Neuronal stem cell (in vitro differentiated cells): ENCODE measurements at regions not wholly inside any gene's neighbourhood (a gene's known extent, or its start where the extent isn't known, plus 50 kb on each side); places are given as distances from the start of the nearest gene placed in this dataset.
"Not testable (repeated sequence)": the region's sequence is repeated elsewhere in the genome, so short reads cannot be mapped to it uniquely, and the experiment has no call there.

Experiments
- DNase-seq: peaks from one replicate; pipeline ENCODE4 v3.0.0-alpha.2; 2013; ENCODE audit warnings: low spot score
- H2AFZ ChIP-seq: one replicate; pipeline ENCODE4 v1.6.1; 2013; ENCODE audit warnings: mild to moderate bottlenecking, low read length, inconsistent platforms
- H2AK5ac ChIP-seq: 2 replicates; pipeline ENCODE4 v1.6.1; 2013; ENCODE audit warnings: low read depth, mild to moderate bottlenecking, inconsistent platforms, low read length, moderate library complexity, mixed read lengths
- H2BK120ac ChIP-seq: 2 replicates; pipeline ENCODE4 v1.6.1; 2013; ENCODE audit warnings: low read depth, mild to moderate bottlenecking, inconsistent platforms, low read length, moderate library complexity, mixed read lengths
- H2BK12ac ChIP-seq: one replicate; pipeline ENCODE4 v1.6.1; 2013; ENCODE audit warnings: low read length, inconsistent platforms
- H2BK15ac ChIP-seq: 2 replicates; pipeline ENCODE4 v1.6.1; 2013; ENCODE audit warnings: mild to moderate bottlenecking, low read length, inconsistent platforms, mixed read lengths
- H2BK5ac ChIP-seq: one replicate; pipeline ENCODE4 v1.6.1; 2013; ENCODE audit warnings: inconsistent platforms, mild to moderate bottlenecking, low read length, moderate library complexity
- H3K14ac ChIP-seq: one replicate; pipeline ENCODE4 v1.6.1; 2013; ENCODE audit warnings: low read length, inconsistent platforms
- H3K18ac ChIP-seq: 2 replicates; pipeline ENCODE4 v1.6.1; 2013; ENCODE audit warnings: low read length, inconsistent platforms
- H3K23ac ChIP-seq: 2 replicates; pipeline ENCODE4 v1.6.1; 2013; ENCODE audit warnings: low read depth, mild to moderate bottlenecking, mixed read lengths, low read length, inconsistent platforms; ENCODE audit not compliant: poor library complexity
- H3K27ac ChIP-seq: replicated peaks from 3 replicates; pipeline ENCODE4 v1.5.1; 2013; ENCODE audit warnings: low read length, inconsistent platforms
- H3K27me3 ChIP-seq, 3 experiments: 2 replicates each; pipeline ENCODE4 v1.6.1; 2013; ENCODE audit warnings: low read length in 3 of 3, mild to moderate bottlenecking in 2 of 3, inconsistent platforms in 1 of 3, low read depth in 1 of 3, mixed read lengths in 1 of 3, moderate library complexity in 1 of 3; ENCODE audit not compliant: control insufficient read depth in 3 of 3, insufficient read depth in 3 of 3
- H3K36me3 ChIP-seq, 2 donors: replicated peaks in 1 of 2; 2 replicates each; pipeline ENCODE4 v1.6.1; 2013; ENCODE audit warnings: low read length in 2 of 2; ENCODE audit not compliant: control insufficient read depth in 2 of 2, insufficient read depth in 2 of 2
- H3K4ac ChIP-seq: 2 replicates; pipeline ENCODE4 v1.6.1; 2013; ENCODE audit warnings: inconsistent platforms, mild to moderate bottlenecking, low read length, moderate library complexity
- H3K4me1 ChIP-seq, 2 donors: 1 replicate in 1 of 2; 2 replicates in 1 of 2; pipeline ENCODE4 v1.6.1; 2013; ENCODE audit warnings: low read length in 2 of 2, low read depth in 1 of 2; ENCODE audit not compliant: control insufficient read depth in 2 of 2, insufficient read depth in 1 of 2
- H3K4me2 ChIP-seq: one replicate; pipeline ENCODE4 v1.6.1; 2013; ENCODE audit warnings: mild to moderate bottlenecking, low read length, inconsistent platforms; ENCODE audit not compliant: insufficient read depth, poor library complexity, severe bottlenecking
- H3K4me3 ChIP-seq, 2 donors: 2 replicates each; pipeline ENCODE4 v1.5.1; 2013; ENCODE audit warnings: low read length in 2 of 2, mild to moderate bottlenecking in 2 of 2, inconsistent platforms in 1 of 2, moderate library complexity in 1 of 2
- H3K79me1 ChIP-seq: one replicate; pipeline ENCODE4 v1.6.1; 2013; ENCODE audit warnings: low read depth, mild to moderate bottlenecking, inconsistent platforms, low read length, moderate library complexity
- H3K9ac ChIP-seq: one replicate; pipeline ENCODE4 v1.6.1; 2013; ENCODE audit warnings: mild to moderate bottlenecking, low read depth, low read length, inconsistent platforms; ENCODE audit not compliant: poor library complexity
- H3K9me3 ChIP-seq, 2 donors: replicated peaks in 1 of 2; 2 replicates each; pipeline versions ENCODE3 to v1.6.1; 2013; ENCODE audit warnings: low read length in 2 of 2, mild to moderate bottlenecking in 2 of 2, inconsistent platforms in 1 of 2, low read depth in 1 of 2, mixed read lengths in 1 of 2, moderate library complexity in 1 of 2; ENCODE audit not compliant: control insufficient read depth in 2 of 2, insufficient read depth in 1 of 2
- H4K8ac ChIP-seq: one replicate; pipeline ENCODE4 v1.6.1; 2013; ENCODE audit warnings: low read depth, mild to moderate bottlenecking, inconsistent platforms, low read length, moderate library complexity
- H4K91ac ChIP-seq: one replicate; pipeline ENCODE4 v1.6.1; 2013; ENCODE audit warnings: low read length, low read depth, mild to moderate bottlenecking, inconsistent platforms; ENCODE audit not compliant: poor library complexity
- WGBS, 2 donors: extraction: QIAGEN DNeasy Blood & Tissue Kit; methylation state at CpG; one replicate each; pipeline ENCODE4 v1.1.7; 2013; ENCODE audit warnings: missing lambda C conversion rate in 2 of 2, mixed read lengths in 1 of 2; ENCODE audit not compliant: insufficient read length in 2 of 2, insufficient replicate concordance in 1 of 2; ENCODE audit errors: extremely low coverage in 2 of 2; 5-methylcytosine and 5-hydroxymethylcytosine counted together

DNA sequence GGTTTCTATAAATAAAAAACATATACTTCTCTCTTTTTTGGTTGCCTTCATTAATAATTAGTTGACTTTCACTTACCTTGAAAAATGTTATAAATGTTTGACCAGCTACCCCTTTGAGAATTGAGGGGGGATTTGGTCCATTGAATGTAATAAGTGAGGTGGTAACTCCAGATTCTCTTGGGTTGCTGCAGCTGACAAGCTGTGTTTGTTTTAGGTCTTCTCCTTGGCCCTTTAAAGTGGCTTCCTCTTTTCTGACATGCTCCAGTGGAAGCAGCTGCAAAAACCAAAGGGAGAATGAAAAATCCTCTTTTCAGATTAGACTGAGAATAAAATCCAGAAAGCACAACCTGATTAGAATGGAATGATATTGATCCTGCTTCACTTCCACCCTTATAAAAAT, 410.5 kb downstream of the TMEM38B start:
- no peak overlapping the region for H3K9ac ChIP-seq
- H2AK5ac ChIP-seq = no peak overlapping the region
- H3K4ac ChIP-seq = no peak overlapping the region
- H3K18ac ChIP-seq = no peak overlapping the region
- H3K23ac ChIP-seq = no peak overlapping the region
- H3K27ac ChIP-seq = no peak overlapping the region
- no peak overlapping the region for H4K8ac ChIP-seq
- H3K9me3 ChIP-seq = no peaks in the 10 kb centered on the region
- no peak overlapping the region for H3K4me3 ChIP-seq
- H3K4me1 ChIP-seq = no peaks in the 10 kb centered on the region
- H3K79me1 ChIP-seq = no peaks in the 10 kb centered on the region
- H2AFZ ChIP-seq = no peak overlapping the region
- no peak overlapping the region for H2BK12ac ChIP-seq
- H3K27me3 ChIP-seq = no peaks in the 10 kb centered on the region
- H3K36me3 ChIP-seq = no peaks in the 10 kb centered on the region
- no peak overlapping the region for H2BK5ac ChIP-seq
- no peak overlapping the region for H4K91ac ChIP-seq
- no peak overlapping the region for H2BK120ac ChIP-seq
- H3K4me2 ChIP-seq = no peak overlapping the region
- H3K14ac ChIP-seq = no peak overlapping the region
- no peak for DNase-seq
- no peak overlapping the region for H2BK15ac ChIP-seq

- Histone ChIP-seq H2BK120ac (no peak overlapping the region), H2BK5ac (no peak overlapping the region), H3K4me1 (peaks cover 3 to 9% of the 10 kb centered on the region in 2 donors), H3K9ac (no peak overlapping the region), H3K27me3 (no peaks in the 10 kb centered on the region), H3K14ac (no peak overlapping the region), H4K91ac (no peak overlapping the region), H2AK5ac (no peak overlapping the region), H3K4ac (no peak overlapping the region), H2BK15ac (no peak overlapping the region), H2AFZ (no peak overlapping the region), H3K4me3 (no peak overlapping the region), H3K23ac (no peak overlapping the region), H3K4me2 (no peak overlapping the region), H3K36me3 (no peaks in the 10 kb centered on the region), H3K79me1 (no peaks in the 10 kb centered on the region), H3K27ac (no peak overlapping the region), H3K18ac (no peak overlapping the region), H2BK12ac (no peak overlapping the region), H4K8ac (no peak overlapping the region), H3K9me3 (no peaks in the 10 kb centered on the region)
- no CpG with 5 or more reads among the region's 3 CpGs for WGBS, 2 donors
- DNase-seq = no peak
These were observed 412.1 kb downstream of the TMEM38B start for GRCh38 chr9:106106396-106106795.

GRCh38 chr9:106107716-106108115, 413.4 kb downstream of the TMEM38B start:
- Histone ChIP-seq H3K14ac (no peak overlapping the region), H3K9ac (no peak overlapping the region), H3K27ac (no peak overlapping the region), H2BK120ac (no peak overlapping the region), H2BK15ac (no peak overlapping the region), H3K79me1 (no peaks in the 10 kb centered on the region), H3K23ac (no peak overlapping the region), H3K36me3 (no peaks in the 10 kb centered on the region), H3K4ac (no peak overlapping the region), H4K91ac (no peak overlapping the region), H2AK5ac (no peak overlapping the region), H2BK12ac (no peak overlapping the region), H4K8ac (no peak overlapping the region), H2BK5ac (no peak overlapping the region), H3K4me1 (peaks cover 4 to 19% of the 10 kb centered on the region in 2 donors), H3K27me3 (no peaks in the 10 kb centered on the region), H2AFZ (peak overlapping the region; percentile 22), H3K4me3 (no peak overlapping the region), H3K4me2 (no peak overlapping the region), H3K18ac (no peak overlapping the region), H3K9me3 (no peaks in the 10 kb centered on the region)
- no CpG with 5 or more reads among the region's 2 CpGs for WGBS, 2 donors
- no peak for DNase-seq

DNA sequence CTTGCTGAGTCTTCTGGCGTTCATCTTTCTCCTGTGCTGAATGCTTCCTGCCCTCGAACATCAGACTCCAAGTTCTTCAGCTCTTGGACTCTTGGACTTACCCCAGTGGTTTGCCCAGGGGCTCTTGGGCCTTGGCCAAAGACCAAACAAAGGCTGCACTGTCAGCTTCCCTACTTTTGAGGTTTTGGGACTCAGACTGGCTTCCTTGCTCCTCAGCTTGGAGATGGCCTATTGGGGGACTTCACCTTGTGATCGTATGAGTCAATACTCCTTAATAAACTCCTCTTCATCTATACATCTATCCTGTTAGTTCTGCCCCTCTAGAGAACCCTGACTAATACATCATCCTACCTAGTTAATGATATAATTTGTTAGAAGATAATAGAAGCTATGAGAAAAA, 415.4 kb downstream of the TMEM38B start:
- H3K27ac ChIP-seq, H3K4me2 ChIP-seq, H2AK5ac ChIP-seq, H3K79me1 ChIP-seq, H3K27me3 ChIP-seq, H3K4me3 ChIP-seq, H2BK120ac ChIP-seq, H3K36me3 ChIP-seq, H4K8ac ChIP-seq, H3K9me3 ChIP-seq, H3K4ac ChIP-seq, H4K91ac ChIP-seq, H2BK5ac ChIP-seq, H3K14ac ChIP-seq, H2BK12ac ChIP-seq, H3K9ac ChIP-seq, H3K23ac ChIP-seq, DNase-seq, H3K18ac ChIP-seq, H2BK15ac ChIP-seq: not testable (repeated sequence)
- Histone ChIP-seq H3K4me1 (peaks cover 4 to 27% of the 10 kb centered on the region in 2 donors), H2AFZ (peak overlapping the region; percentile 23)
- no CpG with 5 or more reads among the region's 3 CpGs for WGBS, 2 donors
